Central memory CD8-positive, alpha-beta T cell (primary cell): ENCODE measurements at regions not wholly inside any gene's neighbourhood (a gene's known extent, or its start where the extent isn't known, plus 50 kb on each side); places are given as distances from the start of the nearest gene placed in this dataset.

Source experiments
- ATAC-seq: fragments of 150-1000 bp; cut with Tn5 transposase; replicated peaks from 2 replicates; pipeline ENCODE4 v1.10.0; 2022; ENCODE audit warnings: mild to moderate bottlenecking, moderate FRiP score, moderate number of reproducible peaks; ENCODE audit not compliant: poor library complexity, severe bottlenecking; ENCODE audit errors: extremely low read depth
- DNase-seq, 2 donors: peaks; one replicate each; pipeline ENCODE4 v3.0.0; 2021; ENCODE audit warnings: low spot score in 2 of 2
- H3K27ac Mint-ChIP-seq: one replicate; pipeline ENCODE4 v1.8.0; 2022; ENCODE audit warnings: low read depth, mild to moderate bottlenecking, moderate library complexity, mixed read lengths
- H3K27me3 Mint-ChIP-seq: one replicate; pipeline ENCODE4 v1.8.0; 2022; ENCODE audit warnings: mixed read lengths
- H3K36me3 Mint-ChIP-seq: one replicate; pipeline ENCODE4 v1.8.0; 2022; ENCODE audit warnings: mild to moderate bottlenecking, moderate library complexity, mixed read lengths; ENCODE audit not compliant: insufficient read depth
- H3K4me1 Mint-ChIP-seq: one replicate; pipeline ENCODE4 v1.8.0; 2022; ENCODE audit warnings: mixed read lengths
- H3K4me3 Mint-ChIP-seq: one replicate; pipeline ENCODE4 v1.8.0; 2022; ENCODE audit warnings: mild to moderate bottlenecking, moderate library complexity, mixed read lengths
- H3K9me3 Mint-ChIP-seq: one replicate; pipeline ENCODE4 v1.8.0; 2022; ENCODE audit warnings: mixed read lengths

GRCh38 chr14:44010071-44010470 is 497.0 kb downstream of the FSCB start:
- no peaks in the 10 kb centered on the region for H3K4me1 Mint-ChIP-seq
- no peak overlapping the region for H3K27ac Mint-ChIP-seq
- H3K27me3 Mint-ChIP-seq = no peaks in the 10 kb centered on the region

GRCh38 chr14:44009642-44010041 is 497.4 kb downstream of the FSCB start:
- no peak overlapping the region for H3K4me3 Mint-ChIP-seq
- no peaks in the 10 kb centered on the region for H3K36me3 Mint-ChIP-seq
- no peak for ATAC-seq
- peaks cover 18% of the 10 kb centered on the region for H3K9me3 Mint-ChIP-seq
- H3K4me1 Mint-ChIP-seq = no peaks in the 10 kb centered on the region
- no peak overlapping the region for H3K27ac Mint-ChIP-seq
- no peak for DNase-seq
- H3K27me3 Mint-ChIP-seq = no peaks in the 10 kb centered on the region

More at GRCh38 chr14:44010071-44010470, 497.0 kb downstream of the FSCB start:
- Mint-ChIP-seq H3K36me3 (no peaks in the 10 kb centered on the region), H3K4me3 (no peak overlapping the region), H3K9me3 (peaks cover 18% of the 10 kb centered on the region)
- DNase-seq (no peak), ATAC-seq (no peak)

GRCh38 chr14:43988989-43989388 is 518.1 kb downstream of the FSCB start:
- H3K4me3 Mint-ChIP-seq = no peak overlapping the region
- peaks cover 12% of the 10 kb centered on the region for H3K9me3 Mint-ChIP-seq
- no peaks in the 10 kb centered on the region for H3K4me1 Mint-ChIP-seq

GRCh38 chr14:43983721-43984120 is 523.4 kb downstream of the FSCB start:
- Mint-ChIP-seq H3K27ac (no peak overlapping the region), H3K36me3 (no peaks in the 10 kb centered on the region), H3K4me3 (no peak overlapping the region), H3K4me1 (no peaks in the 10 kb centered on the region), H3K9me3 (peaks cover 16% of the 10 kb centered on the region), H3K27me3 (no peaks in the 10 kb centered on the region)
- DNase-seq (no peak), ATAC-seq (no peak)

More at GRCh38 chr14:43988989-43989388, 518.1 kb downstream of the FSCB start:
- Mint-ChIP-seq H3K36me3 (no peaks in the 10 kb centered on the region), H3K27ac (no peak overlapping the region), H3K27me3 (no peaks in the 10 kb centered on the region)
- DNase-seq (no peak), ATAC-seq (no peak)

GRCh38 chr14:43981135-43981768 is 525.8 kb downstream of the FSCB start:
- Mint-ChIP-seq H3K9me3 (peaks cover 18% of the 10 kb centered on the region), H3K27ac (no peak overlapping the region), H3K4me1 (no peaks in the 10 kb centered on the region), H3K4me3 (no peak overlapping the region), H3K27me3 (no peaks in the 10 kb centered on the region), H3K36me3 (no peaks in the 10 kb centered on the region)
- DNase-seq (no peak), ATAC-seq (no peak)

- no peaks in the 10 kb centered on the region for H3K27me3 Mint-ChIP-seq
- no peak overlapping the region for H3K4me3 Mint-ChIP-seq
- H3K9me3 Mint-ChIP-seq = peaks cover 17% of the 10 kb centered on the region
- no peaks in the 10 kb centered on the region for H3K4me1 Mint-ChIP-seq
- ATAC-seq (no peak), DNase-seq (no peak)
- H3K36me3 Mint-ChIP-seq = no peaks in the 10 kb centered on the region
- H3K27ac Mint-ChIP-seq = no peak overlapping the region
Observed at GRCh38 chr14:43956741-43957140, 550.3 kb downstream of the FSCB start.

GRCh38 chr14:43949400-43949799 is 557.7 kb downstream of the FSCB start:
- Mint-ChIP-seq H3K36me3 (no peaks in the 10 kb centered on the region), H3K27ac (no peak overlapping the region), H3K4me1 (no peaks in the 10 kb centered on the region), H3K9me3 (peaks cover 20% of the 10 kb centered on the region), H3K27me3 (no peaks in the 10 kb centered on the region), H3K4me3 (no peak overlapping the region)
- ATAC-seq (no peak), DNase-seq (no peak)

- no peaks in the 10 kb centered on the region for H3K4me1 Mint-ChIP-seq
- ATAC-seq = no peak
- no peak overlapping the region for H3K4me3 Mint-ChIP-seq
- H3K36me3 Mint-ChIP-seq = no peaks in the 10 kb centered on the region
- H3K27ac Mint-ChIP-seq = no peak overlapping the region
- no peaks in the 10 kb centered on the region for H3K27me3 Mint-ChIP-seq
- peaks cover 16% of the 10 kb centered on the region for H3K9me3 Mint-ChIP-seq
- DNase-seq = no peak
Observed at GRCh38 chr14:43939836-43940235, 567.2 kb downstream of the FSCB start.

- H3K4me1 Mint-ChIP-seq = no peaks in the 10 kb centered on the region
- peaks cover 16% of the 10 kb centered on the region for H3K9me3 Mint-ChIP-seq
- ATAC-seq (peak; percentile 14), DNase-seq (no peak)
- no peaks in the 10 kb centered on the region for H3K27me3 Mint-ChIP-seq
- no peak overlapping the region for H3K27ac Mint-ChIP-seq
- H3K4me3 Mint-ChIP-seq = no peak overlapping the region
- no peaks in the 10 kb centered on the region for H3K36me3 Mint-ChIP-seq
Observed at GRCh38 chr14:43938588-43939281, 568.3 kb downstream of the FSCB start.

- H3K36me3 Mint-ChIP-seq = no peaks in the 10 kb centered on the region
Observed at GRCh38 chr14:43937001-43937400, 570.1 kb downstream of the FSCB start.

GRCh38 chr14:43934102-43934501 is 573.0 kb downstream of the FSCB start:
- no peak for ATAC-seq
- no peaks in the 10 kb centered on the region for H3K4me1 Mint-ChIP-seq
- H3K27me3 Mint-ChIP-seq = no peaks in the 10 kb centered on the region
- H3K27ac Mint-ChIP-seq = no peak overlapping the region
- H3K4me3 Mint-ChIP-seq = no peak overlapping the region
- H3K9me3 Mint-ChIP-seq = peaks cover 21% of the 10 kb centered on the region
- no peaks in the 10 kb centered on the region for H3K36me3 Mint-ChIP-seq
- DNase-seq = no peak

More at GRCh38 chr14:43937001-43937400, 570.1 kb downstream of the FSCB start:
- Mint-ChIP-seq H3K27ac (no peak overlapping the region), H3K27me3 (no peaks in the 10 kb centered on the region), H3K4me3 (no peak overlapping the region), H3K9me3 (peaks cover 15% of the 10 kb centered on the region), H3K4me1 (no peaks in the 10 kb centered on the region)
- no peak for DNase-seq
- no peak for ATAC-seq

- H3K4me3 Mint-ChIP-seq = no peak overlapping the region
- no peak overlapping the region for H3K27ac Mint-ChIP-seq
- no peaks in the 10 kb centered on the region for H3K27me3 Mint-ChIP-seq
- no peaks in the 10 kb centered on the region for H3K36me3 Mint-ChIP-seq
- H3K4me1 Mint-ChIP-seq = no peaks in the 10 kb centered on the region
- DNase-seq = no peak
- peaks cover 12% of the 10 kb centered on the region for H3K9me3 Mint-ChIP-seq
- ATAC-seq = no peak
Observed at GRCh38 chr14:43914041-43914693, 592.9 kb downstream of the FSCB start.

- Mint-ChIP-seq H3K36me3 (no peaks in the 10 kb centered on the region), H3K27me3 (no peaks in the 10 kb centered on the region), H3K4me3 (no peak overlapping the region), H3K9me3 (peaks cover 13% of the 10 kb centered on the region), H3K27ac (no peak overlapping the region), H3K4me1 (no peaks in the 10 kb centered on the region)
- no peak for ATAC-seq
- no peak for DNase-seq
Observed at GRCh38 chr14:43903209-43903608, 603.9 kb downstream of the FSCB start.
